GM20431 (cell line): ENCODE measurements at regions not wholly inside any gene's neighbourhood (a gene's known extent, or its start where the extent isn't known, plus 50 kb on each side); places are given as distances from the start of the nearest gene placed in this dataset.

Experiments
- in situ Hi-C: fragments of 300-500 bp; cut with MseI, MboI; formaldehyde crosslinking; loops from one replicate; pipeline ENCODE4 v1.15.0; 2020; ENCODE audit warnings: low sequenced_read_pairs; ENCODE audit not compliant: unreplicated experiment

DNA sequence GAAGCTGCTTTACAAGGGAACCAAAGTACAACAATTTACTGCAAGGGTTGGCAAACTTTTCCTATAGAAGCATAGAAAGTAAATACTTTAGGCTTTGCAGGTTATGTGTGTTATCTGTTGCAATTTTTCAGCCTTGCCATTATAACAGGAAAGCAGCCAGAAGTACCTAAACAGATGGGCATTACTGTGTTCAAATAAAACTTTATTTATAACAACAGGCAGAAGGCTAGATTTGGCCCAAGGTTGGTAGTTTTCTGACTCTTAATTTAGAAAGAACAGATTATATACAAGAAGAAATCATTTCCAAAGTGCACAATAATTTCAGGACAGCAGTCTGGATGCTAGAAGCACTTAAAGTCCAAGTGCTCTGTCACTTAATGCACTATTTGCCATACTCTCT, 307.1 kb downstream of the ANKRD7 start:
- in situ Hi-C loops: no loop called here

DNA sequence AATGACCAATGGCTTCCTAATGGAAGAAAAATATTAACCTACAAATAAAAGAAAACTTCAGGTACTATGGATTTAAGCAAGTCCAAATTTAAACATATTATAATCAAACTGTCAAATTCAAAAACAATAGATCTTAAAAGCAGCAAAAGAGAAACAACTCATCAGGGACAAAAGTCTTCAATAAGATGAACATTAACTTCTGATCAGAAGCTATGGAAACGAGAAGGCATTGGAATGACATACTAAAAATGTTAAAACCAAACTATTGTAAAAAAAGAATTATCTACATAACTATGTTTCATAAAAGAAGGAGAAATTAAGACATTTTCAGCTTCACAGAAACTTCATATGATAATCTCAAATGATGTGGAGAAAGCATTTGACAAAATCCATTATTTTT, 334.7 kb downstream of the ANKRD7 start:
- in situ Hi-C loops: no loop called here

DNA sequence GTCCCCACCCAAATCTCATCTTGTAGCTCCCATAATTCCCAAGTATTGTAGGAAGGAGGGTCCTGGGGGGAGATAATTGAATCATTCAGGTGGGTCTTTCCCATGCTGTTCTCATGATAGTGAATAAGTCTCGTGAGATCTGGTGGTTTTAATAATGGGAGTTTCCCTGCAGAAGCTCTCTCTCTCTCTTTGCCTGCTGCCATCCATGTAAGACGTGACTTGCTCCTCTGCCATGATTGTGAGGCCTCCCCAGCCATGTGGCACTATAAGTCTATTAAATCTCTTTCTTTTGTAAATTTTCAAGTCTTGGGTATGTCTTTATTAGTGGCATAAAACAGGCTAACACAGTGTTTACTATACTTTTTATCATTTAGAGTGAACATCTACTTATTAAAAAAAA, 338.8 kb downstream of the ANKRD7 start:
- in situ Hi-C loops: no loop called here

DNA sequence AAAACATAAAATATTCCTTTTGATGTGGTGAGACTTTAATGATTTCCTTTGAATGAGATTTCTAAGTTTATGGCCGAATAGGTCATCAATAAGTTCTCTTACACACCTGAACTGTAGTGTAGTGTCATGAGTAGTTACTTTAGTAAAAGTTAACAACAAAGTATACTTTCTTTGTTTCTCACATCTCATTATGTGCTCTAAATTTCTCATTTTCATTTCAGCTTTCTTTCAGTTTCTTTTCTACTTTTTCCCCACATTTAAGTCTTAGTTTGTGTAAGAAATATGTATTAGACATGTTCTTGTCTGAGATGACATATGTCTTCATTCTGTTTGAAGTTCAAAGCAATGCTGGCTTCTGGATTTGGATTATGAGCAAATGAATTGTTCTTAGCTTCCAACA, 348.1 kb downstream of the ANKRD7 start:
- in situ Hi-C loops: no loop called here

DNA sequence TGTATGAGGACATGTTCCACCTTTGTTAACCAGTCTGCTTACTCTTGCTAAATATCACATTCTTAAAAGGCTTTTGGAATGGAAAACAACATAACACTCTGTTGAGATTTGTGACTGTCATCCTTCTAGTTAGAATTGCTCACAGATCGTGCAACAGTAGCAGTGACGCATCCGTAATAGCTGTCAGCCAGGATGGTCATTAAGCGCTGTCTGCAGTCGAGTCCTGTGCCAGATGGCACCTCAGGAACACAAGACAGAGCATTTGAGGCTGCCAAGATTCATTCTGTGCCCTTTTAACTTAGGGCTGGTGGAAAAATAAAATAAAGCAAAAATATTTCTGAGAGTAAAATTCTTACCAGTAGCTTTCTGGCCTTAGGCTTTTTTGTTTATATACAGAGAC, 348.6 kb downstream of the ANKRD7 start:
- in situ Hi-C loops: no loop called here

DNA sequence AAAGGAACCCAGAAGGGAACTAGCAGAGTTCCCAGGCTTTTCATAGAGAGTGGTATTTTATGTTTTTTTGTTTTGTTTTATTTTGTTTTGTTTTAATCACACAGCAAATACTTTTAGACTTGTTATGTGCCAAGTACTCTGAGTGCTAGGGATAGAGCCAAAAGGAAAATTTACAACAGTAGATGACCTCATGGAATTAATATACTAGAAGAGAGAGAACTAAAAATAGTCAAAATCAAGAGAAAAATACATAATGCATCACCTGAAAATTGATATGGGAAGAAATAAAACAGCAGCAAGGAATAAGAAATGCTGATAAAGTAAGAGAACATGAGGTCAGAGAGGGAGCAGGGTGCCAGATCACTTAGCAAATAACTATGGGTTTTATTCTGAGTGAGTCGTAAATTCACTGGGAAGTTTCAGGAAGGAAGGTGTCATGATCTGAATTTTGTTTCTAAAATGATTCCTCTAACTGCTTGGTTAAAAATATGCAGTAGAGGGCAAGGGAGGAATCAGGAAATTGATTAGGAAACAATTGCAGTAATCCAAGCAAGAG, 351.0 kb downstream of the ANKRD7 start:
- in situ Hi-C loops: loop anchor here (25.0 kb wide), 1 partner anchor 313 kb away; no protein-coding TSS in a partner anchor

DNA sequence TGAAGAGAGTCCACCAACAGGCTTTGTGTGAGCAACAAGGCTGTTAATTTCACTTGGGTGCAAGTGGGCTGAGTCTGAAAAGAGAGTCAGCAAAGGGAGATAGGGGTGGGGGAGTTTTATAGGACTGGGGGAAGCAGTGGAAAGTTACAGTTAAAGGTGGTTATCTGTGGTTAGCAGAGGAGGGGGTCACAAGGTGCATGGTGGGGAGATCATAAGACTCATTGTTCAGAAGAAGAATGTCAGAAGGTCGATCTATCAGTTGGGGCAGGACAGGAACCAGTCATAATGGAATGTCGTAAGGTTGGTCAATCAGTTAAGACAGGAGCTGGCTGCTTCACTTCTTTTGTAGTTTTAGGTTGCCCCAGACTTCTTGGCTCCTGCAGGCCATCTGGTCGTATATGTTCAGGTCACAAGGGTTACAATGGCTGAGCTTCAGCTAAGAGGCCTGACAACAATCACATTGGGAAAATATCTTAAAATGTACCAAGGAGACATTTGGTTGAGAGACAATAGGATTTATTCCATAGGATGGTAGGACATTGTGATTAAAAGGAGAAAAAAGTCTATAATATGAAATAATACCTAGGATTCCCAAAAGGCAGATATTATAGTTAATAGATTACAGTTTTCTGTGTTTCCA, 356.4 kb downstream of the ANKRD7 start:
- in situ Hi-C loops: loop anchor here (25.0 kb wide), 1 partner anchor 319 kb away; no protein-coding TSS in a partner anchor

DNA sequence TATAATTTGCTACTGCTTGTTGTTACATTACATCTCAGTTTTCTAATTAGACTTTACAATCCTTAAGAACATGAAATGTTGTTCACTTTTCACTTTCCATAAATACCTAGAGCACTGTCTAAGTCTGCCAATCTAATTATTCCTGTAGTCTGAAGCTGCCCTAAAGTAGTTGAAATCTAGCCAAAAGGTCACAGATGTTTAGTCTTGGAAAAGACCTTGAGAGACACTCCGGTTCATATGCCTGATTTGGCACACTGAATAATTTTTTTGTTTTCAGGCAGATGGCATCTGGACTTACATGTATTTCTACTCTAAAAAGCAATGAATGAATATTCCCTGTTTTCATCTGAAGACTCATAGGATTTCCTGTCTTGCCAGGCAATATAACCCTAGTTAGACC, 359.1 kb downstream of the ANKRD7 start:
- in situ Hi-C loops: loop anchor here (25.0 kb wide), 1 partner anchor 321 kb away; no protein-coding TSS in a partner anchor

DNA sequence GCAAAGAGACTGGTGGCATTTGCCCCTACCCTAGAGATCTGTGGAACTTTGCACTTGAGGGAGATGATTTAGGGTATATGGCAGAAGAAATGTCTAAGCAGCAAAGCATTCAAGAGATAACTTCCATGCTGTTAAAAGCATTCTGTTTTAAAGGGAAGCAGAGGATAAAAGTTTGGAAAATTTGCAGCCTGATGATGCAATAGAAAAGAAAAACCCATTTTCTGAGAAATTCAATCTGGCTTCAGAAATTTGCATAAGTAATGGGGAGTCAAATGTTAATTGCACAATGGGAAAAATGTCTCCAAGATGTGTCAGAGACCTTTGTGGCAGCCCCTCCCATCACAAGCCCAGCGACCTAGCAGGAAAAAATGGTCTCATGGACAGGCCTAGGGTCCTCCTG, 361.7 kb downstream of the ANKRD7 start:
- in situ Hi-C loops: loop anchor here (25.0 kb wide), 1 partner anchor 324 kb away; no protein-coding TSS in a partner anchor

DNA sequence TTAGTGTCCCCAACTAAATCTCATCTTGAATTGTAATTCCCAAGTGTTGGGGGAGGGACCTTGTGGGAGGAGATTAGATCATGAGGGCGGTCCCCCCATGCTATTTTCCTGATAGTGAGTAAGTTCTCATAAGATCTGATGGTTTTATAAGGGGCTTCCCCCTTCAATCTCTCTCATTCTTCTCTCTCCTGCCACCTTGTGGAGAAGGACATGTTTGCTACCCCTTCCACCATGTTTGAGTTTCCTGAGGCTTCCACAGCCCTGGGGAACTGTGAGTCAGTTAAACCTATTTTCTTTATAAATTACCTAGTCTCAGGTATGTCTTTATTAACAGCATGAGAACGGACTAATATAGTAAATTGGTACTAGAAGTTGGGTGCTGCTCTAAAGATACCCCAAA, 365.6 kb downstream of the ANKRD7 start:
- in situ Hi-C loops: loop anchor here (25.0 kb wide), 1 partner anchor 328 kb away; no protein-coding TSS in a partner anchor

DNA sequence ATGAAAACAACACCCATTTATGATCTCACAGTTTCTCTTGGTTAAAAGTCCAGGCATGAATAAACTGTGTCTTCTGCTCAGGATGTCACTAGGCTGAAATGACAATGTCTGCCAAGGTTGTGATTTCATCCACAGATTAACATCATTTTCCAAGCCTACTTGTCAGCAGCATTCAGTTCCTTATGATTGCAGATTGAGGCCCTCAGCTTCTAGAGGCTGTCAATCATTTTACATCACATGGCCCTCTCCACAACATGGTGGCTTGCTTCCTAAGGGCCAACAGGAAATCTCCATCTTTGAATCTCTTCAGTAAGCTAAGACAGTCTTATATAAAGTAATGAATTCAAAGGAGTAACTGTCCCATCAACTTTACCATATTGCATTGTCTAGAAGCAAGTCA, 377.6 kb downstream of the ANKRD7 start:
- in situ Hi-C loops: no loop called here

DNA sequence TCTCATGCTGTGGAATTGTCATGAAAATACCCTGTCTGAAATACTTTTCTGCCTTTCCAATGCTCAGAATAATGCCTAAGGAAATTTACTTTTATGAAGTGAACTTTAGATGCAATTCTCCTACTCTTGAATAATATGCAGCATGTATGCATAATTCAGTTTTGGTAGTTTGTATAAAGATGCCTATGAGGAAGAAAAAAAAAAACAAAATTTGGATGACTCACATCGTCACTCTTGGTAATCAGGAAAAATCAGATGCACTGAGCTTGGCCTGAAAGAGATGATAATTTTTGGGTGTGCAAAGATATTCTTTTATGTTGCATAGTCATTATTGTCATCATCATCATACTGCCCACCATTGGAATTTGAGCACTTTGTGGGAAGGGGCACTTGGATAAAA, 382.1 kb downstream of the ANKRD7 start:
- in situ Hi-C loops: no loop called here

DNA sequence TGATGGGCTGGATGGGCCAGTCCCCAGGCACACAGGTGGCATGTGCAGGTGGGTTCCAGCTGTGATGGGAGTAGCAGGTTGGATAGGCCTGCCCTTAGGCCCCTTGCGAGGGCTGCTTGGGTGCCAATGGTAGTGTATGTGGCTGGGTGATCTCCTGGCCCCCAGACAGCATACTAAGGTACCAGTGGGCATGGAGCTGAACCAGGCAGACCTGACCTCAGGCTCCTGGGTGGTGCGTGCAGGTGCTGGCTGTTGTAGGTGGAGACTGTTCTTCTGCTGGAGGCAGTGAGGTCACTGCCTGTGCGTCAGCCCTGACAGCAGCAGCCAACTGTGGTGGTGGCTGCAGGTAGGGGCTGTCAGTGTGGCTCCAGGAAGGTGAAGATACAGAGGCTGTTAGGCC, 384.7 kb downstream of the ANKRD7 start:
- in situ Hi-C loops: no loop called here

DNA sequence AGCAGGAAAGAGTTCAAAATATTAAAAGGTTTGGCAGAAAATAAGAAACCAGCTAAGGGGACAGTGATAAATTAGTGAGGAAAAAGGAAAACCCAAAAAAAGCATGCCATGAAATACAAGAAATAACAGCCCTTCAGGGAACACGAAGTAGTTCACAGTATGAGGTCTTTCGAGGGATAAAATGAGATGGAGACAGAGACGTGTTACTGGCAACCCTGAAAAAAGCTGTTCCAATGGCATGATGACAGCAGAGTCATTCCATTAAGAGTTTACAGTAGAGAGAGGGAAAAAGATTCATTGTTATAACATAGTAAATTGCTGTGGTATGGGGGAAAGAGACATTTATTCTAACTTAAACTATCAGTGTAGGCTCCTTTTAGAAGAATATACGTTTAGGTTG, 391.2 kb downstream of the ANKRD7 start:
- in situ Hi-C loops: no loop called here

DNA sequence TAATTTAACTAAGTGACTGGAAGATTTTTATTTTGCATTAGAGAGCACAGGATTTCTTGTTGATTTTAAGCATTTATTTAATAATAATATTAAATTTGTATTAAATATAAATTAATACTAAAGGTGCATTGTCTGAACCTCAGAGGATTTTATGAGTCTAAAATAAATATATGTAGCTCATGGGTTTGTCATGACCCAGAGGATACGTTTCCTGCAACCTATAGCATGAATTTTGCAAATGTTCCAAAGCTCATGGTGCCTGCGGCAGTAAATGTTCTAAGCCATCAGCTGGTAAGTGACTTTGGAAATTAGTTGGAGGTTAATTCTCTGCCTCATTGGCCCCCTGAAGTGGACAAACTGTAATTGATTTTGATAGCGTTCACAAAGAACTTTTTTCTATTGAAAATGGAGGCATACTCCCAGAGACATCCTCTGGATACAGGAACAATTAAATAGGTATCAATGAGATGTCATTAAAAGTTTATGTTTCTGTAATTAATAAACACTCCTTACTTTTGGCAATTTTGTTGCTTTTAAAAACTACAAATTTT, 397.4 kb downstream of the ANKRD7 start:
- in situ Hi-C loops: no loop called here

DNA sequence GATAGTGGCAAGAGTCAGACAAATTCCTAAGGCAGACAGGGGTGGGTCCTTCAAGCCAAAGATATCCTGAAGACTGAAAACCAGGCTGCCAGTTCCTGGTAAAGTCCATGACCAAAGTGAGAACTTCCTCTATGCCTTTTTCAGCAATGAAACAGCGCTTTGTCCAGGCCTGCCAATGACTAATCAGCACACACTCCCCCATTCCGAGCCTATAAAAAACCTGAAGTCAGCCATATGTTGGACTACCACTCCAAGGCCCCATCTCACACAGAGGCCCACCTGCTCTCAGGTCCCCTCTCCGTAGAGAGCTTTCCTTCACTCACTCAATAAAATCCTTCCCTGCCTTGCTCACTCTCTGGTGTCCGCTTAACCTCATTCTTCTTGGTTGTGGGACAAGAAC, 402.2 kb downstream of the ANKRD7 start:
- in situ Hi-C loops: no loop called here

DNA sequence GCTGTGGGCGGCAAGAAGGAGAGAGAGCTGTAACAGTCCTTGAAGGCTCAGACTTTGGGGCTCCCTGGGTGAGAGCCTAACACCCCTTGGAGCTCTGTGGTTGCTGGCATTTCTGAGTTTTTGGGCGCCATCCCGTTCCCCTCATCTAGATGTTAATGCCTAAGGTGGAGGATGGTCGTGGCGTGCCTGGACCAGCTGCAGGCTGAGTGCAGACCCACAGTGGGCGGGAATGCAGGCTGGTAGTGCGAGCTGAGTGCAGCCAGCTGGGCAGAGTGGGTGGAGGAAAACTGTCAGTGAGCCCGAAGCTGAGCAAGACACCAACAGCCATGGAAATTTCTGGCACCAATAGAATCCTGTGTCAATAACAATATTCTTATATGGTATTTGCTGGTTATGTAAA, 403.0 kb downstream of the ANKRD7 start:
- in situ Hi-C loops: no loop called here

DNA sequence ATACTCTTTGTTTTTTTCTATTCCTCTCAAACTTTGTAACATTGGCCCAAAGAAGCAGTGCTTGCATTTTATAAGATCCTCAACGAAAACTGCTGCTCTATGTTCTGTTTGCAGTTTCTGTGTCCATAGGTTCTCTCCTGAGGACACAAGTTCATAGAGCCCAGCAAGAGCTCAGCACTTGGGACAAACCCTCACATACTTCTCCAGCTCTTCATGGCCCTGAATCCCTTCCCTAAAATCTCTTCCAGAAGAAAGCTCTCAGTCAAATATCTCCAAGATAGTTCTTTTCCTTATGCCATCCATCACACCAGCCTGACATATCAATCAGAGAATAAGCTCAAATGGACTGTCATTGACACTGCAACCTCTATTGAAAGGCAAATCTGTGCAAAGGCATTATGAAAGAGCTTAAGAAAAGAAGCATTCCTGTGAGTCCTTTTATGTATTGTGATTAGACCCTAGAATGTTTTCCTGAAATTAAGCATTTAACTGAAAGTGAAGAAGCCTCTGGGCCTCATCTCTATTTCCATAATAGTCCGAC, 405.5 kb downstream of the ANKRD7 start:
- in situ Hi-C loops: no loop called here

DNA sequence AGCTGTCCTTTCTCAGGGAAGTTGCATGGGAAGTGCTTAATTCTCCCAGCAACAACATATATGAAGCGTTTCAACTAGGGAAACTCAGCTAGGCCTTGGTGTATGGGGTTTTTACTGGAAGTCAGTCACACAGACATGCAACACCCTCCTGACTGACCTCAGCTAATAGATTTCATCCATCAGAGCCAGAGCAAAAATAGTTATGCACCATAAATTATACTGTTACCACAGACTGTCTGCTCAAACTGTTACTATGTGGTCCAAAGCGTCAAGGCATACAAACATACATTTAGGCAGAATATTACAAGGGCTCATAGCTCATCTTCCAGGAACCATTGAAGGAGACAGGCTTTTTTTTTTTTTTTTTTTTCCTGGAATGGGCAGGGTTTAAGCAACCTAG, 417.9 kb downstream of the ANKRD7 start:
- in situ Hi-C loops: no loop called here

DNA sequence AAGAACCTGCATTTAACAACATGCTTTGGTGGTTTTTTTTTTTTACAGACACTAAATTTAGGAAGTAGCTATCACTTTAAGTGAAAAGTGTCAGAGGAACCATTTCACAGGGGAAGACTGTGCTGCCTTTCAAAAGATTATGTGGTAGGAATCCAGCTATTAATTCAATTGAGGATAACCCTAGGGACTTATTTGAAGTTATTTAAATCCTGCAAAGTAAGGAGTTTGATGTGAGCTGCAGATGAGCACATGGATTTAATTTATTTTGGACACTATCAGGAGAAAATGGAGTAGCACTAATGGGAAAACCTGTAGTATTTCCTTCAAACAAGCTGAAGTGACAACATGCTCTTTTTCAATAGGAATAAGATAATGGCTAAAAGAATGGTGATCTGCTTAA, 419.8 kb downstream of the ANKRD7 start:
- in situ Hi-C loops: no loop called here

DNA sequence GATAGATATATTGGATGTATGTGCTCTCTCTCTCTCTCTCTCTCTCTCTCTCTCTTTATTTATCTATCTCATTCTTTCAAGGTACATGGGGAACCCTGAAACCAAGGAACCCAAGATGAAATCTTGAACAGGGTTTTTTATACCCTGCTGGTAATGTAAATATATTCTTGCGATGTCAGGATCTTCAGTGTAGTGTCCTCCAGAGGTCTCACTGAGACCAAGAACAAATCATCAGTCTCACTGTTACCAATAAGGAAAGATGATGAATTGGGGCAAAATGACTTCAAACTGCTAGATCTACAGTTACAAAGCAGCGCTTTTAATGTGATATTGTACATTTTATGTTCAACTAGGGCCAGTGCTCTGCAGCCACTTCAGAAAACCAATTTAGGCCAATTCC, 423.5 kb downstream of the ANKRD7 start:
- in situ Hi-C loops: no loop called here
